HG02885 (cell line): ENCODE measurements at regions not wholly inside any gene's neighbourhood (a gene's known extent, or its start where the extent isn't known, plus 50 kb on each side); places are given as distances from the start of the nearest gene placed in this dataset.
"Not testable (repeated sequence)": the region's sequence is repeated elsewhere in the genome, so short reads cannot be mapped to it uniquely, and the experiment has no call there.

Experiments used
- ATAC-seq: cut with Tn5 transposase; IDR thresholded peaks from one replicate; pipeline ENCODE4 v1.9.1; 2021; ENCODE audit warnings: mild to moderate bottlenecking; ENCODE audit not compliant: unreplicated experiment, poor library complexity

DNA sequence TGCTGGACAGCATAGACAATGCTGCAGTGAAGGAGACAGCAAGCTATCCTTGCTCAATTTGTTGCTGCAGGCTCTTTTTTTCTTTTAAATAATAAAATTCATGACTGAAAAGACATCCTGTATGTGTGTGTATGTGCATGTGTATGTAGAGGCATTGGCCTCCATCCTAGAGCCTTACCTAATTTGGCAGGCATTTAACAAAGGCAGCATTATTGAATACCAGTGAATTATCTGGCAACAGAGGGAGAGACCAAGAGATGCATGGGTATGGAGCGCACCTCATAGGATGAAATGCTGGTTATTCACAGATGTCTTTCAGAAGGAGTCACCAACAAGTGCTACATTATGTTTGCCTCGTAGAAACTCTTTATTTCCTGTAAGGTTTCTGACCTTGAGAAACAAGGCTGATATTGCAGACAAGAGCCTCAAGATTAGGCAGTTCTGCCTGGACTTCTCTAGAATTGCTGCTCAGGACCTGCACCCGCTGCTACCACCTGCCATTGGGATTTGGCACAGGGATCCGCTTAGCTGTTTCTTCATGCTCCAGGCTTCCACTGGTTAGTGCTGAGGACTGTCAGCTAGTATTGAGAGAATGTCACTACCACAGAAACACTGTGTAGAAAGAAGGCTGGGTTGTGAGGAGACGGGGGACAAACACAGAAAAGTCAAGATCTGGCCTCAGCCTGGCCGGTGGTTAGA lies 247.7 kb upstream of the RFX3 start:
- no peak for ATAC-seq

DNA sequence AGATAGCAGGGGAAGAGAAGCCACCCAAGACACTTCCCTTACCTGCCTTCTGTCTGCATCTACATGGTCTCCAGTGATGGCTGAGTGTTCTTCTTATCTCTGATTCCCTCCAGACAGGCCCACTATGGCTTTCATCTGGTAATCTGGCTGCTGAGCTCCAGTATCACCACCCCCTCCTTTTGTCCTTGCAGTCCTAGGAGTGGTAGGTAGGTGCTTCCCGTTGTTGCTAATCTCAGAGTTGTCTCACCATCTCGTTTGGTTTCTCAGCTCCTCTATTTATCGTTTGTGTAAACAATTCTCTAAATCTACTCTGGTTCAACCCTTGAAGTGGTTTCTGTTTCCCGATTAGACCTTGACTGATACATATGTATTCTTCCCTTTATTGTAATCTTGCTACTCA lies 243.8 kb upstream of the RFX3 start:
- no peak for ATAC-seq

DNA sequence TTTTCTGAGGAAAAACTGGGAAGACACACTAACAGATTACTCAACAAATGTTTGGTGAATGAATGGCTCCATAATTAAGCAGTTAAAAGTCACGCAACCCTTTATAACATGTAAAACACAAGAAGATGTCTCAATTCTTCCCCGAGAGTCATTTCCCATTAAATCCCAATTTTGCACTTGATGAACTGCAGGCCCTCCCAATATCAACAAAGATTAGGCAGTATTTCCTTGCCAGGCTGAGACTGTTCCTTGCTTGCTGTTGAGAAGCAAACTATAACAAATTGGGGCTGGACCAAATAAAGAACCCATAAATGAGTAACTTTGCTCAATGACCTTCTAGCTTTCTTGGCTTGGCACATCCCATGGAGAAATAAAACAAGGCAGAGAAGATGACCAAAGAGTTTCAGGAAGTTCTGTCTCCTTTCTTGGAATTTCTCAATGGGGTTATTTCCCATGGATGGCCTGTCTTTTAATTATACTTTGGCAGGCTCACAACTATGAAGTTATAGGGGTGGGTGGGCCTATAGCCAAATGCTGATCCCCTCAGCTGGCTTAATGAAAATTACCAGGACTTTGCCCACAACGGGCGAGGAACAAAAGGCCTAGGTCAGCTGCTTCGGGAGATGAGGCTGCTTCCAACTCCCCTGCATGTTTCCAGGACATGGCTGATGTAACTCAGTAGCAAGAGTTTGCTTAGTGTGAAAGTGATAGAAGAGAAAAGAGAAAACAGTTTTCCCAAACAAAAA lies 243.1 kb upstream of the RFX3 start:
- no peak for ATAC-seq

DNA sequence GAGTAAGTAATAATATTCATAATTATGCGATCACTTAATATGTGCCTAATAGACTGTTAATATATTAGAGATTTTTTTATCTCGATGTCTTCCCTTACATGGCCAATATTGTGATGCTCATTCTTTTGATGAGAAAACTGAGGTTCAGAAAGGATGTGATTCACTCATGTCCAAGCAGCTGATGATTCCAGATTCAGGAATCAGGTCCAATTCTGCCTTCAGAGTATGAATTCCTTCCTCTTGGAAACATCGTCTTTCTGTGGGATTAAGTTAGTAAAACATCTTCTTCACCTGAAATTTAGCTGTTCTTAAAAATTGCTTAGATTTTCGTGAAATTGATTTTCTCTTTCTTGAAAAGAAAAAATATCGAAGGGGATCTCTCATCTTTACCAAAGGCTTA lies 242.5 kb upstream of the RFX3 start:
- ATAC-seq: no peak

DNA sequence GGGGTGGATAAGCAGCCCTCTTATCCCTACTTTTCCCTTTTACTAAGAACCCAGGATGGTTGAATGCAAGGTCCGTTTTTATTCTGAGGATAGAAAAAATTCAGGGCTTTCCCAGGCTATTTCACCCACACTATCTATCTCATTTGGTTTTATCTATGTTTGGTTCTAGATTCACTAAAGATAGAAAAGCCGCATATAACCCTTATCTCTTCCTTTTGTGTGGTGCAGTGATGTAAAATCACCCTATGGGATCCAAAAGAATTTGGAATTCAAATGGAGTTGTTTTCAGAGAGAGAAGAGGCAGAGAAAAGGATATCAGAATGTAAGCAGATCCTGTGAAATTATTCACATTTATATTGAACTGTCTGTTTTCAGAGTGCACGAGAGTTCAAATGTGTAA lies 236.3 kb upstream of the RFX3 start:
- no peak for ATAC-seq

DNA sequence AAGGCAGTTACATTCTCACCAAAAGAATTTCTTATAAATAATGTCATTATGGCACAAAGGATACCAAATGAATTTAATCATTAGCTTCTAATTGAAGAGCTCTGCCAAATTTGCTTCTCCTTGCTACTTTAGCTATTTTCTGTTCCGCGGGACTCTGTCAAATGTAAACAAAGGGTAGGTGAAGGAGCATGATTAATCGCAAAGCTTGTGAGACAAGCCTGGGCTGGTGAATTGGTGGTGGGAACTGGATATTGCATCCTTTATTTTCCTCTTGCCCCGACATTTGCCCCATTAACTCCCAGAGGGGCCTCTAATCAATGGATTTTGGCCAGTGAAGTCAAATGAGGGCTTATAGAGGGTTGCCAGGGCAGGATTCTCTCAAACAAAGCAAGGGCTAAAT lies 234.2 kb upstream of the RFX3 start:
- ATAC-seq: no peak

DNA sequence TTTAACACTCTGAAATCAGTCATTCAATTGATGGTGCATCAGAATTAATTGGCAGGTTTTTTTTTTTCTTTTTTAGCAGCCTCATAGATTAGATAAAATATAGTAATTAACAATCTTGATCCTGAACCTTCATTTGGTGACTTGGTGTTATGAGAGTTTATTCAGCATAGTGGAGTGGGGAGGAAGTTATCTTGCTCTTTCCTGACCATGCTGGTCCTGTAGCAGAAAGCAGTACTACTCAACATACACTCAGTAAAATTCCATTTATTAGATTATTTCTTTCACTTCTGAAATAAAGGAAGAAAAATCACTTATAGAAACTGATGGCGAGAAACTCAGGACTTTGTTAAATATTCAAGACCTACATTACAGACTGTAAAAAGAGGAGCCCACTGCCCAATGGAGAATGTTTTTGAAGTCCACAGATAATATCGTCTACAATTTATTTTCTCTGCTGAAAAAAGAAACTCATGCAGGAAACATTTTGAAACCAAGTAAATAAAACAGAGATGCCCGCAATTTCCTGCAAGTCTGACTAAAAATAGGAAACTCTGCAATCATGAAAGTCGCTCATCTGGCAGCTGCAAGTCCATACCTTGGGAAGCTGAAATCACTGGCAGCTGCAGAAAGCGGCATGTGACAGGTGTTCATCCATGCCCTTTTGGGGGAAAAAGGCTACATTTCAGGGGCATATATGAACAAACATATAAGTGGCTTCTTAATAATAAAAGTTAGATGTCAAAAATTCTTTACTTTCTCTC lies 233.2 kb upstream of the RFX3 start:
- no peak for ATAC-seq

DNA sequence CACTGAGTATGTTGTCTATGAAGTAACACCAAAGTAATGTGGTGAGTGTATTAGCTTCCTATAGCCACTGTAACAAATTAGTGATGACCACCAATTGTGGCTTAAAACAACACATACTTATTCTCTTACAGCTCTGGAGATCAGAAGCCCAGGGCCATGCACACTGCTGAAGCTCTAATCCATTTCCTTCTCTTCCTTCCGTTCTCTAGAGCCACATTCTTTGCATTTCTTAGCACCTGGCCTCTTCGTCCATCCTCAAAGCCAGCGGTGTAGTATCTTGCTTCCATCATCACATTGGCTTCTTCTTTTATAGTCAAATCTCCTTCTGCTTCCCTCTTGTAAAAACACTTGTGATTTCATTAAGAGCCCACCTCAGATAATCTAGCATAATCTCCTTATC lies 230.3 kb upstream of the RFX3 start:
- no peak for ATAC-seq

DNA sequence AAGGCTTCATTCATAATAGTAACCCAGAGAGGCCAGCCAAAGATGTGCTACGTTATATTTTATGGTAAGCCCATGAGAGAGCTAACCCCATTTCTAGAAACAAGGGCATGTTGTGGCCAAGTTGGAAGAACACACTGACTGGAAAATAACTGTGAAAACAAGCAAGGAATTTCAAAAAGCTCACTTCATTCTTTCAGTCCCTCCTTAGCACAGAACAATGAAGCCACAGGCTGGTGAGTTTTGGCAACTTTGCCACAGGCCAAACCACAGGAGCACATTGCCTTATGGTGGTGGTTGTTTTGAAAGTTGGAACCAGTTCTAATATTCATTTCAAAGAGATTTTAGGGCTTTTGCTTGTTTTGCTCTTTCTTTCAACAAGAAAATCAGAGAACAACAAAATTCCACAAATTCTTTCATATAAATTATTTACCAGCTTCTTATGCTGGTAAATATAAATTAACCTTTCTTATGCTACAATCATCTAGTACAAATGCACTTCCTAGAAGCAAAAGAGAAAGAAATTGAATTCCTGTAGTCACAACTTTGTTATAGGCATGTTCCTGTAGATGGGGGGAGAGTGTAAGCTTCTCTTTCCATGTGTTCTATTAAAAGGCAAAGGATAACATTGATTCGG lies 225.4 kb upstream of the RFX3 start:
- ATAC-seq: no peak

DNA sequence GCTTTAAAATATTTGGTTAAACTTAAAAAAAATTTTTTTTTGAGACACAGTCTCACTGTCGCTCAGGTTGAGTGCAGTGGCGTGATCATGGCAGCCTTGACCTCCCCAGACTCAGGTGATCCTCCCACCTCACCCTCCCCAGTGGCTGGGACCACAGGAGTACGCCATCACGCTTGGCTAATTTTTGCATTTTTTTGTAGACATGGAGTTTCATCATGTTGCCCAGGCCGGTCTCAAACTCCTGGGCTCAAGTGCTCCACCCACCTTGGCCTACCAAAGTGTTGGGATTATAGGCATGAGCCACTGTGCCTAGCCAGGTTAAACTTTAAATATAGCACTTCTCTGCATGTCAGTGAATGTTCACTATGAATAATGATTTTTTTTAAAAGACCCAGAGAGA lies 224.5 kb upstream of the RFX3 start:
- ATAC-seq: no peak

DNA sequence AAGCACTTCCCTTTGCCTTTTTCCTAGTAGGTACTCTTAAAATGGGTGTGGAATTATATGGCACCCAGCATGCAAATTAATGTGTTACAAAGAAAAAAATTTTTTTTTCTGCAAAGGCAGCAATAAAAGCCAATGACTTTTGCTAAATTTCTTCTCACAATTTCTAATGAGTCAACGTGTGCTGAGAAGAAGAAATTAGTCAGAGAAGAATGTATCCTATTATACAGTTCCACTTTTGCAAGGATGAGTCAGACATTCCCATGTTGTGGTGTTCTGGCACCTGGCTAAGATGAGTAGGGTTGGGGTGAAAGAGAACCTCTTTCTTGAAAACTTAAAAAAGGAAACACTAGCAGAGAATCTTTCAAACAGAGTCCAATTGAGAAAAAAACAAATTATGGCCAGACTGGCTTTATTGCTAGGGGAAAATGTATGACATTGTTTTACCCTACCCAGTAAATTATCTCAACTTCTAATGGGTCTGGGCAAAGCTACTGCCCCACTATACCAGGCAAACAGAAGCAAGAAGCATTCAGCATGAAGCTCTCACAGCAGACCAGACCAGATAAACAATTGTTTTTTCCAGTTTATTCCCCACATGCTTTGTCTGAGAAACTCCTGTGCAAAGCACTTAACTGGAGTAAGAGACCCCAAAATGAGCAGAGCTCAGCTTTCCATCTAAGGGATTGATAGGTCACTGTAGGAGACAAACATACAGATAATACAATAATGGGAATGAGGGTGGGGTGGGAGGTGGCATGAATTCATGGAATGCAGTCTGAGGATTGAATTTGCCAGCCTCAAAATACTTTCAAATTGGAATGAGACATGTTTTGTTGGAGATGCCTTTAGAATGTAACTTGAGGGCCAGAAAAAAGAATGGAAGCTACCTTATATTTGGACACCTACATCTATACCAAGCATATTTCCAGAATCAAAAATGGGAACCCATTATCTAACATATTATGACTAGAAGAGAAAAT lies 220.8 kb upstream of the RFX3 start:
- ATAC-seq: no peak

DNA sequence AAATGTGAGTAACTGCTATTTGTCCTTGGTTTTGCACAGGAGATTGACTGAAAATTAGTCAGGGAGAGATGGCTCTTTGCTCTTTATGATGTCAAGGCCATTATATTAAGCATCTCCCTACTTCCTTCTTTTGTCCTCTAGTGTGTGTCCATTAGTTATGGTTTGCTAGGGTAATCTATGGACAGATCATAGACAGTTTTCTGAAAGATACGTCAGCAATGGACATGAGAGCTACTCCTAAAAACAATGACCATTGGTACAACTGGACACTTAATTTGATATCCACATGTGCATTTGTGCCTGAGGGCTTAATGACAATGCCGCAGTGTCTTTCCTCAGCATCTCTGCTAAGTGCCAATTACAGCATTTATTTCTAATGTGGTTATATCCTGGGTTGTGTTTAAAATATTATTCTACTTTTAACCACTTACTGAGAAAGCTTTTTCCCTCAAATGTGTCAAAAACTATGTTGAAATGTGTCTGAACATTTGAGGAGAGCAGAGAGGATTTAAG lies 218.2 kb upstream of the RFX3 start:
- ATAC-seq: no peak

DNA sequence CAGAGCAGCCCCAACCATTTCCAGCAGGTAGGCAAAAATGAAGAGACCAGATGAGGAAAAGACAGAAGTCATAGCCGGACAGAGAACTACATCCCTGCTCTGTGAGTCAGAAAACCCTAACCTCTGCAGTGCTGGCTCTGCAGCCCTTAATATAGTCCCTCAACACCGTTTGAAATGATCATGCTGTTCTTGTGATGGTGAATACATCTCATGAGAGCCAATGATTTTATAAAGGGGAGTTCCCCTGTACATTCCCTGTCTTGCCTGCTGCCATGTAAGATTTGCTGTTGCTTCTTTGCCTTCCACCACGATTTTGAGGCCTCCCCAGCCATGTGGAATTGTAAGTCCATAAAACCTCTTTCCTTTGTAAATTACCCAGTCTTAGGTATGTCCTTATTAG lies 216.8 kb upstream of the RFX3 start:
- ATAC-seq: no peak

DNA sequence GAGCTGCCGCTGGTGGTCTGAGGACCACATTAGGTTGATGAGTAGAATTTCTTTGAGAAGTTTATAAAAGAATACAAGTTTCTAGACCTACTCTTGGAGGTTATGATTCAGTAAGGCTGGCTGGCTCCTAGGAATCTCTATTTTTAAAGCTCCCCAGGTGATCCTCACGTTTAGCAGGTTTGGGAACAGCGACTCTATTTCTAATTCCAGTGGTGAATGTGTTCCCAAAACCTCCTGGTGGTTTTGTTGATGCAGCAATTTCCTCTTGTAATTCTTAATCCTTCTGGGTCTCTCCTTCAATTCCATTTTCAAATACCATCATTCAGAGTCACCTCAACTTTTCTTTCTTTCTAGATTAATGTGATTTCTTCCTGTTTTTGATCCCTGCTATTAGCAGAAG lies 215.9 kb upstream of the RFX3 start:
- no peak for ATAC-seq

DNA sequence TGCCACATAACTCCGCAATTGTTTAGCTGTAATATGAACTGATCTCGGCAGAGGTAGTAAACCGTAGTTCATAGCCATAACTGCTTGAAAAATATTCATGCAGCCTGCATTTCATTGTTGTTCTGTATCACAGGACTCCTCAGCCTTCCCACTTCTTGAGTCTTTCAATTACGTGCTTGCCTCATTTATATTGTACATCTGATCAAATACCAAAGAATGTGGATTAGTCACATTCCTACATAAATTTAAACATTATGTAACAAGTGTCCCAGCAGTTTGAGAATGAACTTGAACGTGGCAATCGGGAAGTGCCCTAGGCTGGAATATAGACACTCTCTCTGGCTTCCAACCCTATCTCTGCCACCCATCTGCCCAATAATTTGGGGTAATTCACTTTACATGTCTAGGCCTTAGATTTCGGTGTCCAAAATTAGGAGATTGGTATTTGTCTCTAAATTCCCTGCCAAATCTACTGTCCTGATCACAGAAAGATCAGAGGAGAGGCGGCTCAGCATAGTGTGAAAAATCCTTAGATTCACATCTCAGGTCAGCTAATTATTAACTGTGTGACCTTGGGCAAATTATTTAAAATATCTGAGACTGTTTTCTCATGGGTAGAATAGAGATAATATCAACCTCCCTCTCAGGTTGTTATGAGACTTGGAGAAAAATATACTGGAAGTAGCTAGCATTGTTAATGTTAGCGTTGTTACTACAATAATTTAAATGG lies 215.1 kb upstream of the RFX3 start:
- no peak for ATAC-seq

DNA sequence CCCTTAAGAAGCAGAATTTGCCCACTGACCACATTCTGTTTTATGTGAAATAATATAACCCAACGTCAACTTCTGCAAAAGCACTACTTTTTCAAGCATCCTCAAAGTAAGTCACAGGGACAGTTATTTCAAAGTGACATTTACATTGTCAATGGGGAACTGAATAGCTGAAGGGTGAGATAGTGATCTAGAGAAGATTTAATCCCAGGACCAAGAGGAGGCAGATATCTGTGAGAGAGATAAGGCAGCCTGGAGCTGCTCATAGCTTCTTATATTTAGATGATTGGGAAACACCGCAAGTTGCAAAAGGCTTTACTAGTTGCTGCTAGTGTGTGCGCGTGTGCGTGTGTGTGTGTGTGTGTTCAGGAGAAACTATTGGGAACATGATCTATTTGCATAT lies 210.4 kb upstream of the RFX3 start:
- ATAC-seq: no peak

DNA sequence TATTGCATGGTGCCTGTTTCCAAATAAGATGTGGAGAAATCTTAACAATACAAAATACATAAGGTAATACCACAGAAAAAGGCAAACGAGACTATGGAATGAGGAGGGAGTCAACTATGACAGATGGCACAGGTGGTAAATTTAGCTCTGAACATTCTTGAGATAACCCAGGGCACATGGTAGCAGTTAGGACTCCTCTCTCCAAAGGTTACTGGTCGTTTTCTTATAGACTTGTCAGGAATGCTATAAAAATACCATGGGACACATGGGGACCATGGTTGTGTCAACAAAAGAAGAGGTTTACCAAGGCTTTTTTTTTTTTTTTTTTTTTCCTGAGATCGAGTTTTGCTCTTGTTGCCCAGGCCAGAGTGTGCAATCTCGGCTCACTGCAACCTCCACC lies 209.4 kb upstream of the RFX3 start:
- no peak for ATAC-seq

DNA sequence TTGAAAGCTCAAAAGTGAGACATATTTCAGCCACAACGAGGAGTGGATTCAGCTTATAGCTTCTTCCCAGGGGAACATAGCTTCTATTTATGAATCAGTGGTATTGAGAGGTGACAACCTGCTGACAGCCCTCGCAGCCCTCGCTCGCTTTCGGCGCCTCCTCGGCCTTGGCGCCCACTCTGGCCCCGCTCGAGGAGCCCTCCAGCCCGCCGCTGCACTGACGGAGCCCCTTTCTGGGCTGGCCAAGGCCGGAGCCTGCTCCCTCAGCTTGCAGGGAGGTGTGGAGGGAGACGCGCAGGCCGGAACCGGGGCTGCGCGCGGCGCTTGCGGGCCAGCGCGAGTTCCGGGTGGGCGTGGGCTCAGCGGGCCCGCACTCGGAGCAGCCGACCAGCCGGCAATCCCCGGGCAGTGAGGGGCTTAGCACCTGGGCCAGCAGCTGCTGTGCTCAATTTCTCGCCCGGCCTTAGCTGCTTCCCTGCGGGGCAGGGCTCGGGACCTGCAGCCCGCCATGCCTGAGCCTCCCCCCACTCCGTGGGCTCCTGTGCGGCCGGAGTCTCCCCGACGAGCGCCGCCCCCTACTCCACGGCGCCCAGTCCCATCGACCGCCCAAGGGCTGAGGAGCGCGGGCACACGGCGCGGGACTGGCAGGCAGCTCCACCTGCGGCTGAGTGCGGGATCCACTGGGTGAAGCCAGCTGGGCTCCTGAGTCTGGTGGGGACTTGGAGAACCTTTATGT lies 207.9 kb upstream of the RFX3 start:
- ATAC-seq: not testable (repeated sequence)
